MM.1S (cell line): ENCODE measurements at regions not wholly inside any gene's neighbourhood (a gene's known extent, or its start where the extent isn't known, plus 50 kb on each side); places are given as distances from the start of the nearest gene placed in this dataset.

Experiments
- CTCF ChIP-seq: fragments of 300-600 bp; sonication (generic); IDR thresholded peaks from 2 replicates; pipeline ENCODE4 v1.5.1; 2016; ENCODE audit warnings: antibody characterized with exemption, low read length, mixed read lengths
- EZH2 ChIP-seq: fragments of 300-600 bp; sonication (generic); optimal IDR thresholded peaks from 2 replicates; pipeline ENCODE3; 2017; ENCODE audit warnings: low read depth, mild to moderate bottlenecking, antibody characterized with exemption, low read length, mixed read lengths
- EZH2phosphoT487 ChIP-seq: fragments of 300-600 bp; sonication (generic); IDR thresholded peaks from 2 replicates; pipeline ENCODE4 v1.6.1; 2018; ENCODE audit warnings: antibody characterized with exemption, low read length

DNA sequence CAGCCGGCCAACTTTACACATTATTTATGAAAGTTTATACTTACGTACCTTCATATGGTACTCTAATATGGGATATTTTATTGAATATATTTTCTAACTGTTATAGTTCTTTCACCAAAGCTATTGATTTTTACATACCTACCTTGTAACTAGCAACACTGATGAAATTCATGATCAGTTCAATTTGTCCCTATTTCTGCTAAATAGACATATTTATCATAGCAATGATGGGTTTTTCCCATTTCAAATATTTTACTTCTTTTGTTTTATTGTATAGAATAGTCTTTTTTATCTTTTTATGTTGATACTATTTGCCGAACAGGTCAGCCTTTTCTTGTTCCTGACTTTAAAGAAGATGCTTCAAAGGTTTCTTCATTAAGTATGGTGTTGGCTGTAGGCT lies 59.0 kb upstream of the CTNND2 start:
- TF ChIP-seq CTCF (no peak), EZH2 (no peak), EZH2phosphoT487 (no peak)
